DND-41 (cell line): ENCODE measurements at regions not wholly inside any gene's neighbourhood (a gene's known extent, or its start where the extent isn't known, plus 50 kb on each side); places are given as distances from the start of the nearest gene placed in this dataset.

Source experiments
- CTCF ChIP-seq: IDR thresholded peaks from 2 replicates; pipeline ENCODE4 v1.5.1; 2012; ENCODE audit warnings: borderline replicate concordance, low read length, moderate library complexity, mild to moderate bottlenecking; ENCODE audit not compliant: poor library complexity, severe bottlenecking; ENCODE audit errors: extremely low read depth
- EZH2 ChIP-seq: IDR thresholded peaks from 3 replicates; pipeline ENCODE4 v1.6.1; 2012; ENCODE audit warnings: borderline replicate concordance, low read depth, mild to moderate bottlenecking, moderate library complexity, low read length, inconsistent platforms; ENCODE audit not compliant: severe bottlenecking

GRCh38 chr1:30446095-30446494 lies 277.3 kb downstream of the MATN1 start:
- TF ChIP-seq CTCF (no peak), EZH2 (no peak)
